ENCODE measurements at regions not wholly inside any gene's neighbourhood (a gene's known extent, or its start where the extent isn't known, plus 50 kb on each side); places are given as distances from the start of the nearest gene placed in this dataset.

DNA sequence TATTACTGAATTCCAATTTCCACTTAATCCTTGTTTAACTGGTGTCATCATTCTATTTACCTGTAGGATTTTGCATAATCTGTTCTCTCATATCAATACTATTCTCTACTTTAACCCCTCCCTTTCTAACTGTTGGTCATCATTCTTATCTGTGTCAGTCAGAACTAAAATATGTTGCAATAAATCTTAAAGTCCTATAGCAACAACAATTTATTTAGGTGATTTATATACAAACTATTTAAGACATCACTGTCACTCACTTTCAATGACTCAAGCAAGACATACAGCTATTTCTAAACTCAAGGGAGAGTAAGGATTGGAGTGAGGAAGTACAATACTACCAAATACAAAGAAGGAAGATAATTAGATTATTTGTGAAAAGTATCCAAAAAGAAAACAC lies 740.4 kb downstream of the DSC3 start:
- Histone ChIP-seq H3K4me3 (no peak overlapping the region), H3K9me3 (replicated peaks) (no peaks in the 10 kb centered on the region), H3K4me1 (replicated peaks) (no peaks in the 10 kb centered on the region), H3K27me3 (replicated peaks) (no peaks in the 10 kb centered on the region; the same call in 1 of the 2 replicates), H3K27ac (no peak overlapping the region), H3K36me3 (no peaks in the 10 kb centered on the region)
- no peak for DNase-seq (ENCODE audit: low read depth in 1 of 2, low spot score in 2 of 2)

- Histone ChIP-seq H3K36me3 (no peaks in the 10 kb centered on the region), H3K9me3 (replicated peaks) (no peaks in the 10 kb centered on the region), H3K27ac (no peak overlapping the region), H3K27me3 (replicated peaks) (no peaks in the 10 kb centered on the region), H3K4me1 (replicated peaks) (no peaks in the 10 kb centered on the region), H3K4me3 (no peak overlapping the region)
- DNase-seq (ENCODE audit: low read depth in 1 of 2, low spot score in 2 of 2): no peak
These were observed 743.8 kb downstream of the DSC3 start for GRCh38 chr18:30298769-30299168.

GRCh38 chr18:30288662-30289414 lies 753.7 kb downstream of the DSC3 start:
- no peak for DNase-seq (ENCODE audit: low read depth in 1 of 2, low spot score in 2 of 2)
- H3K9me3 ChIP-seq (replicated peaks): no peaks in the 10 kb centered on the region
- no peaks in the 10 kb centered on the region for H3K27me3 ChIP-seq (replicated peaks)
- no peaks in the 10 kb centered on the region for H3K36me3 ChIP-seq
- no peaks in the 10 kb centered on the region for H3K4me1 ChIP-seq (replicated peaks)
- no peak overlapping the region for H3K27ac ChIP-seq
- no peak overlapping the region for H3K4me3 ChIP-seq

DNA sequence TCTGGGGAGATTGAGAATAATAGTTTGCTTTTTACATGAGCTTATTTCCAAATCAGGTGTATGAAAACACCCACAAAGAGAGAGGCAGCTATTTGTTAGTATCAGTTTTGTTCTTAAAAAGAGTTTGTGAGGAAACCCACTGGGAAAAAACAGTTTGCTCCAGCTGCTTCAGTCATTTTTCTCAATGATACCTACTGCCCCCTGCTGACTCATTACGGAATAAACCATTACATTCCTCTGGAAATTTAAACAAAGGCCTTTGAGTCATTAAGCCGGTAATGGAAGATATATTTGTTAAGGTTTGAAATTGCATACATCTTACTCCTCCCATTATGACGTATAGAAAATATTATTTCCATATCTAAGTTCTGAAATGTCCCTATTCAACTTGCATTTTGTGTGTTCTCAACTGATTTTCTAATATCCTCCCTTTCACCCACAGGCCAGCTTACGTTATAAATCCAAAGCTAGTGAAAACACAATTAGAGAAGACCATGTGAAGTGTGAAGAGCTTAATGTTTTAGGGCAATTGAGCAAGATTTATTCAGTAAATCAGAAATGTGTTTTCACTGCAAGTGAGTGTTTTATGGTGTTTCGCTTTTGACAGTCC lies 761.6 kb downstream of the DSC3 start:
- H3K4me1 ChIP-seq (replicated peaks): no peaks in the 10 kb centered on the region
- H3K27ac ChIP-seq: no peak overlapping the region
- H3K27me3 ChIP-seq (replicated peaks): no peaks in the 10 kb centered on the region
- H3K9me3 ChIP-seq (replicated peaks): no peaks in the 10 kb centered on the region
- H3K36me3 ChIP-seq: no peaks in the 10 kb centered on the region
- peak in 1 of 2 experiments; percentile 32 for DNase-seq (ENCODE audit: low read depth in 1 of 2, low spot score in 2 of 2)
- no peak overlapping the region for H3K4me3 ChIP-seq

DNA sequence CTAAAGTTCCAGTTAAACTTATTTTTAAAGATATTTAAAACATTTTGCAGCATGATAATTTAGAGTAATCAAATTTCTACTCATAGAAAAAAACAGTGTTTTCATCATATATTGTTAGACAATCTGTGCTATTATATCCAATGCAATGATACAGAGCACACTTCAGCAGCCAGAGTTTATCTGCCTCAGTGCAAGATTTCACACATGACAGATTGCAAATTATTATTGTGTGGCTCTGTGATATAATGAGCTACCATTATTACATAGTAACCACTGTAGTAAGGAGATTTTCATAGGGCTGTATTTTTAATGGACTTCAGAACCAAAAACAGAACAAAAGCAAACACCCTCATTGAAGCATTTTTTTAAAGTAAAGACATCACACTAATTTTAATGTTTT lies 762.4 kb downstream of the DSC3 start:
- H3K27ac ChIP-seq: no peak overlapping the region
- DNase-seq (ENCODE audit: low read depth in 1 of 2, low spot score in 2 of 2): no peak
- H3K36me3 ChIP-seq: no peaks in the 10 kb centered on the region
- H3K27me3 ChIP-seq (replicated peaks): no peaks in the 10 kb centered on the region
- no peaks in the 10 kb centered on the region for H3K4me1 ChIP-seq (replicated peaks)
- no peak overlapping the region for H3K4me3 ChIP-seq
- no peaks in the 10 kb centered on the region for H3K9me3 ChIP-seq (replicated peaks)

- Histone ChIP-seq H3K4me1 (replicated peaks) (no peaks in the 10 kb centered on the region), H3K9me3 (replicated peaks) (no peaks in the 10 kb centered on the region), H3K4me3 (no peak overlapping the region), H3K36me3 (no peaks in the 10 kb centered on the region), H3K27ac (no peak overlapping the region), H3K27me3 (replicated peaks) (no peaks in the 10 kb centered on the region)
- no peak for DNase-seq (ENCODE audit: low read depth in 1 of 2, low spot score in 2 of 2)
These were observed 764.9 kb downstream of the DSC3 start for GRCh38 chr18:30277676-30278075.

DNA sequence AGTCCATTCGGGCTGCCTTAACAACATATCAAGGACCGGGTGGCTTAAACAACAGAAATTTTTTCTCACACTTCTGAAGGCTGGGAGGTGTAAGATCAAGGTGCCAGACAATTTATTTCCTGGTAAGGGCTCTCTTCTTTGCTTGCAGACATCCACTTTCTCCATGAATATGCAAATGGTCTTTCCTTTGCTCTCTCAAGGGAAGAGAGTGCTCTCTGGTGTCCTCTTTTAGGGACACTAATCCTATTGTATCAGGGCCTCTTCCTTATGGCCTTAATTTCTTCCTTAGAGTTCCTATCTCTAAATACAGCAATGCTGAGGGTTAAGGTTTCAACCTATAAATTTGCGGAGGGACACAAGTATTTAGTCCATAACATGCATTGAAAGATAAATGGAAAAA lies 770.8 kb downstream of the DSC3 start:
- H3K4me3 ChIP-seq: no peak overlapping the region
- no peaks in the 10 kb centered on the region for H3K9me3 ChIP-seq (replicated peaks)
- no peaks in the 10 kb centered on the region for H3K27me3 ChIP-seq (replicated peaks)
- DNase-seq (ENCODE audit: low read depth in 1 of 2, low spot score in 2 of 2): no peak
- no peaks in the 10 kb centered on the region for H3K4me1 ChIP-seq (replicated peaks)
- no peaks in the 10 kb centered on the region for H3K36me3 ChIP-seq
- H3K27ac ChIP-seq: no peak overlapping the region

DNA sequence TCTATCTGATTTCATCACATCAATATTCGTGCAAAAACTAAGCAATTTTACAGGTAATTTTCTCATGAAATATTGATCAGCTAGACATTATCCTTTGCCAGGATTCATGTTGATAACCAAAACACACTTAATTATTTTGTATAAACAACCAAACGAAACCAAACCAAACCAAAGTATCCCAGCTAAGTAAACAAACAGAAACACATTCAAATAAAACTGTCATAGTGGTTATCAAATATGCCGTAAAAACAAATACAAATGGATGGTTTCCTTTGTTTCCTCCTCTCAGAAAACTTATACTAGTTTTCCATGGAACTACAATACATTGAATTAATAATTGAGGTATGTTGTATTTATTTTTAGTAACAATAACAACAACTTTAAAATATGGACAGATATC lies 777.4 kb downstream of the DSC3 start:
- Histone ChIP-seq H3K27ac (no peak overlapping the region), H3K4me3 (no peak overlapping the region), H3K27me3 (replicated peaks) (no peaks in the 10 kb centered on the region), H3K9me3 (replicated peaks) (no peaks in the 10 kb centered on the region), H3K36me3 (no peaks in the 10 kb centered on the region), H3K4me1 (replicated peaks) (no peaks in the 10 kb centered on the region)
- no peak for DNase-seq (ENCODE audit: low read depth in 1 of 2, low spot score in 2 of 2)

- no peaks in the 10 kb centered on the region for H3K27me3 ChIP-seq (replicated peaks)
- H3K4me1 ChIP-seq (replicated peaks): no peaks in the 10 kb centered on the region
- no peaks in the 10 kb centered on the region for H3K36me3 ChIP-seq
- H3K9me3 ChIP-seq (replicated peaks): no peaks in the 10 kb centered on the region
- DNase-seq (ENCODE audit: low read depth in 1 of 2, low spot score in 2 of 2): no peak
- no peak overlapping the region for H3K4me3 ChIP-seq
- H3K27ac ChIP-seq: no peak overlapping the region
These were observed 788.2 kb downstream of the DSC3 start for GRCh38 chr18:30254331-30254730.

GRCh38 chr18:30248056-30248455 lies 794.5 kb downstream of the DSC3 start:
- H3K36me3 ChIP-seq: no peaks in the 10 kb centered on the region
- H3K4me1 ChIP-seq (replicated peaks): no peaks in the 10 kb centered on the region
- H3K27me3 ChIP-seq (replicated peaks): no peaks in the 10 kb centered on the region
- H3K27ac ChIP-seq: no peak overlapping the region
- no peaks in the 10 kb centered on the region for H3K9me3 ChIP-seq (replicated peaks)
- DNase-seq (ENCODE audit: low read depth in 1 of 2, low spot score in 2 of 2): no peak
- H3K4me3 ChIP-seq: no peak overlapping the region

DNA sequence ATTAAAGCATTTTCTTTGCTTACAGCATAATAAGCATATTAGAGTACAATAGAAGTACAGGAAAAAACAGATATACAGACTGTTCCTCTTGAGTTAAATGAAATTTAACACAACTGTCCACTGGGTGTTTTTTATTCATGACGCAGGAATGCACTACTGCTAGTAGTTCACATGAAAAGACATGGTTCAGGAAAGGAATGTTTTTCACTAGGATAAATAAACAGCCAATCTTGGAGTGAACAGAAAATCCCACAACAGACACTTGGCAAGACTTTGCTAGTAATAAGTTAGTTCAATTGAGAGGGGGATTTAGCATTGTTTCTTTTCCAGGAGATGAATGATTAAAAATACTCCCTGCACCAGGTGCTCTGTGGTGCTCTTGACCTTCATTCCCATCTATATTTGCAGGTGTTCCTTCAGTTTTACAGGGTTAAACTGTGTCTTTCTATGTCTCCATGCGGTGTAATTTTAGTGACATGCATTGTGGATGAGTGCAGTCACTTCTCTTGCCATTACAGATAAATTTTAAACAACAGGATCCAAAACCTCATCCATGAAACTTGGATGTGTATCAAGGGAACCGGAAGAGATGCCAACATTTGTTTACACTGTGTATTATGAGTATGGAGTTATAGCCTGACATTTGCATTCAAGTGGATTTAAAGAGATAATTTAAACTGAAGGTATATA lies 796.6 kb downstream of the DSC3 start:
- no peaks in the 10 kb centered on the region for H3K4me1 ChIP-seq (replicated peaks)
- H3K9me3 ChIP-seq (replicated peaks): no peaks in the 10 kb centered on the region
- no peaks in the 10 kb centered on the region for H3K27me3 ChIP-seq (replicated peaks)
- H3K36me3 ChIP-seq: no peaks in the 10 kb centered on the region
- no peak for DNase-seq (ENCODE audit: low read depth in 1 of 2, low spot score in 2 of 2)
- H3K4me3 ChIP-seq: no peak overlapping the region
- H3K27ac ChIP-seq: no peak overlapping the region

- DNase-seq (ENCODE audit: low read depth in 1 of 2, low spot score in 2 of 2): no peak
- H3K27ac ChIP-seq: no peak overlapping the region
- H3K36me3 ChIP-seq: no peaks in the 10 kb centered on the region
- no peaks in the 10 kb centered on the region for H3K9me3 ChIP-seq (replicated peaks)
- H3K27me3 ChIP-seq (replicated peaks): no peaks in the 10 kb centered on the region
- H3K4me3 ChIP-seq: no peak overlapping the region
- H3K4me1 ChIP-seq (replicated peaks): no peaks in the 10 kb centered on the region
These were observed 807.8 kb downstream of the DSC3 start for GRCh38 chr18:30234755-30235154.

DNA sequence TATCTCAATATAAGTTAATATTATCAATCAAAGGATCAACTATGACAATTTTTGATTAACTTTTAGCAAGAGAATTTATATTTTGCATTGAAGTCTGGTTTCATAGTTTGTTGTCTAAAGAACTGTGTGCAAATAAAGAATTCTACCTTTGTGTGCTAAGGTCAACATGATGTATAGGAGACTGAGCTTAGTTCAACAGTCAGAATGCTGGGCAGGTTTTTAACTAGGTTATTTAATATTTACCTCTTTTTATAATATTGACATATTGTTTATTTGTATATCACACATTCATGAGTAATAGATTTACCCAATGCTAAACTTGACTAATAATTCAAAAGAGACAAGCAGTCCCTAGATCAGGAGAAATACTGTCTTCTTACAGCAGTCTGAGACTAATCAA lies 831.4 kb downstream of the DSC3 start:
- DNase-seq (ENCODE audit: low read depth in 1 of 2, low spot score in 2 of 2): no peak
- no peaks in the 10 kb centered on the region; the same call in 1 of the 2 replicates for H3K9me3 ChIP-seq (replicated peaks)
- H3K27me3 ChIP-seq (replicated peaks): no peaks in the 10 kb centered on the region
- no peak overlapping the region for H3K27ac ChIP-seq
- no peaks in the 10 kb centered on the region for H3K4me1 ChIP-seq (replicated peaks)
- H3K36me3 ChIP-seq: no peaks in the 10 kb centered on the region
- no peak overlapping the region for H3K4me3 ChIP-seq

GRCh38 chr18:30208546-30208945 lies 834.0 kb downstream of the DSC3 start:
- Histone ChIP-seq H3K36me3 (no peaks in the 10 kb centered on the region), H3K27ac (no peak overlapping the region), H3K9me3 (replicated peaks) (no peaks in the 10 kb centered on the region; the same call in 1 of the 2 replicates), H3K27me3 (replicated peaks) (no peaks in the 10 kb centered on the region), H3K4me1 (replicated peaks) (no peaks in the 10 kb centered on the region), H3K4me3 (no peak overlapping the region)
- DNase-seq (ENCODE audit: low read depth in 1 of 2, low spot score in 2 of 2): no peak

Measured in SJSA1 (cell line).